CD14-positive monocyte (primary cell): ENCODE measurements at regions not wholly inside any gene's neighbourhood (a gene's known extent, or its start where the extent isn't known, plus 50 kb on each side); places are given as distances from the start of the nearest gene placed in this dataset.

Experiments used
- DNase-seq, 3 donors: peaks; one replicate each; pipeline ENCODE4 v3.0.0-alpha.2; 2011 to 2022
- H2AFZ ChIP-seq: 2 replicates; pipeline ENCODE4 v1.6.0; 2012; ENCODE audit warnings: mild to moderate bottlenecking, low read depth, low read length, inconsistent platforms; ENCODE audit not compliant: insufficient read depth, poor library complexity, severe bottlenecking
- H3K27ac ChIP-seq, 2 donors: 1 replicate in 1 of 2; 2 replicates in 1 of 2; pipeline ENCODE4 v1.5.1; 2012 to 2013; ENCODE audit warnings: low read length in 2 of 2, control low read depth in 1 of 2, inconsistent platforms in 1 of 2, low read depth in 1 of 2, mild to moderate bottlenecking in 1 of 2
- H3K27me3 ChIP-seq, 2 donors: one replicate each; pipeline versions ENCODE4 v1.6.0 to v1.6.1; 2011 to 2013; ENCODE audit warnings: low read length in 2 of 2; ENCODE audit not compliant: control insufficient read depth in 2 of 2, insufficient read depth in 2 of 2
- H3K36me3 ChIP-seq, 2 donors: replicated peaks in 1 of 2; 1 replicate in 1 of 2; 2 replicates in 1 of 2; pipeline versions ENCODE4 v1.5.1 to v1.6.1; 2012 to 2013; ENCODE audit warnings: low read length in 2 of 2, control low read depth in 1 of 2, inconsistent platforms in 1 of 2, mild to moderate bottlenecking in 1 of 2; ENCODE audit not compliant: insufficient read depth in 2 of 2, control insufficient read depth in 1 of 2
- H3K4me1 ChIP-seq, 2 donors: 1 replicate in 1 of 2; 2 replicates in 1 of 2; pipeline versions ENCODE4 v1.5.1 to v1.6.1; 2012 to 2013; ENCODE audit warnings: low read length in 2 of 2, control low read depth in 1 of 2, inconsistent platforms in 1 of 2, mild to moderate bottlenecking in 1 of 2, moderate library complexity in 1 of 2; ENCODE audit not compliant: insufficient read depth in 2 of 2, control insufficient read depth in 1 of 2
- H3K4me2 ChIP-seq: replicated peaks from 2 replicates; pipeline ENCODE3; 2012; ENCODE audit warnings: low read length, moderate library complexity, mild to moderate bottlenecking; ENCODE audit not compliant: poor library complexity, severe bottlenecking; ENCODE audit errors: extremely low read depth
- H3K4me3 ChIP-seq, 3 experiments: fragments of 200-600 bp in 1 of 3; sonication (generic) in 1 of 3; replicated peaks in 1 of 3; 1 replicate in 2 of 3; 2 replicates in 1 of 3; pipeline ENCODE4 v1.5.1; 2011 to 2013; ENCODE audit warnings: low read length in 3 of 3, mild to moderate bottlenecking in 3 of 3, control low read depth in 2 of 3, low read depth in 2 of 3, inconsistent platforms in 1 of 3, moderate library complexity in 1 of 3
- H3K79me2 ChIP-seq: 2 replicates; pipeline ENCODE4 v1.6.0; 2012; ENCODE audit warnings: mild to moderate bottlenecking, control low read depth, inconsistent platforms, low read length, moderate library complexity; ENCODE audit not compliant: insufficient read depth
- H3K9ac ChIP-seq: 2 replicates; pipeline ENCODE4 v1.6.0; 2017; ENCODE audit warnings: low read length, mild to moderate bottlenecking; ENCODE audit not compliant: insufficient read depth, poor library complexity, severe bottlenecking
- H3K9me3 ChIP-seq, 2 donors: replicated peaks in 1 of 2; 1 replicate in 1 of 2; 2 replicates in 1 of 2; pipeline versions ENCODE4 v1.5.1 to v1.6.1; 2012 to 2013; ENCODE audit warnings: low read length in 2 of 2, control low read depth in 1 of 2; ENCODE audit not compliant: control insufficient read depth in 1 of 2, insufficient read depth in 1 of 2
- H4K20me1 ChIP-seq: 2 replicates; pipeline ENCODE4 v1.6.0; 2012; ENCODE audit warnings: mild to moderate bottlenecking, low read length, control low read depth, moderate library complexity; ENCODE audit not compliant: insufficient read depth
- H3K27ac Mint-ChIP-seq, 7 donors: one replicate each; pipeline ENCODE4 v1.8.0; 2020; ENCODE audit warnings: mild to moderate bottlenecking in 7 of 7, mixed read lengths in 7 of 7, moderate library complexity in 6 of 7, inconsistent platforms in 2 of 7
- H3K27me3 Mint-ChIP-seq, 3 donors: one replicate each; pipeline ENCODE4 v1.8.0; 2021 to 2022; ENCODE audit warnings: low read depth in 3 of 3, mild to moderate bottlenecking in 3 of 3, mixed read lengths in 3 of 3, moderate library complexity in 3 of 3, inconsistent platforms in 1 of 3
- H3K36me3 Mint-ChIP-seq, 2 donors: one replicate each; pipeline ENCODE4 v1.8.0; 2020; ENCODE audit warnings: mixed read lengths in 2 of 2, inconsistent platforms in 1 of 2, mild to moderate bottlenecking in 1 of 2
- H3K4me1 Mint-ChIP-seq: one replicate; pipeline ENCODE4 v1.8.0; 2020; ENCODE audit warnings: mild to moderate bottlenecking, mixed read lengths
- H3K4me3 Mint-ChIP-seq, 2 donors: one replicate each; pipeline ENCODE4 v1.8.0; 2020; ENCODE audit warnings: mild to moderate bottlenecking in 2 of 2, mixed read lengths in 2 of 2, moderate library complexity in 1 of 2
- H3K9me3 Mint-ChIP-seq, 7 donors: one replicate each; pipeline ENCODE4 v1.8.0; 2020 to 2022; ENCODE audit warnings: mixed read lengths in 7 of 7, mild to moderate bottlenecking in 6 of 7, moderate library complexity in 6 of 7, inconsistent platforms in 2 of 7
- WGBS: methylation state at CpG from one replicate; pipeline ENCODE4 v1.1.5; 2013; ENCODE audit warnings: missing lambda C conversion rate; ENCODE audit not compliant: insufficient coverage; 5-methylcytosine and 5-hydroxymethylcytosine counted together
- intact Hi-C, 2 donors: fragments of 100-400 bp; cut with micrococcal nuclease; formaldehyde crosslinking; loops; one replicate each; pipeline versions ENCODE4 v1.15.0 to v1.15.1; 2023
- TF ChIP-seq, protein P1 (sequence below): fragments of 200-600 bp; IDR thresholded peaks from one replicate; pipeline ENCODE4 v1.8.0; 2022; ENCODE audit warnings: antibody characterized with exemption, mild to moderate bottlenecking

DNA sequence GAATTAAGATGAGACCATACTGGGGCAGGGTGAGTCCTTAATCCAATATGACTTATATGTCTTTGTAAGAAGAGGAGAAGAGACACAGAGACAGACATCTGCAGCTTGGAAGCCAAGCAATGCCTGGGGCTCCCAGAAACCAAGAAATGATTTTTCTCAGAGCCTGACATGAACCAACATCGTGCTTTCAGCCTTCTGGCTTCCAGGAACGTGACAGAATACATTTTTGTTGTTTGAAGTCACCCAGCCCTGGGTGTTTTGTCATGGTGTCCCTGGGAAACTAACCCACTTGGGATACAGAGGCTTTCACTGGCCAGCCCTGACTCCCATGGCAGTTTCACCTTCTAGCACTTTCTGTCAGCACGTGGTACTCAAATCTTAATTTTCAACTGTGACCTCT, 95.3 kb upstream of the SLC10A2 start:
- Histone ChIP-seq H4K20me1 (no peaks in the 10 kb centered on the region), H2AFZ (no peak overlapping the region), H3K4me3 (no peak overlapping the region), H3K9me3 (peaks cover 3 to 5% of the 10 kb centered on the region in 2 donors), H3K4me1 (no peaks in the 10 kb centered on the region), H3K4me2 (no peak overlapping the region), H3K9ac (no peak overlapping the region), H3K36me3 (no peaks in the 10 kb centered on the region), H3K79me2 (no peaks in the 10 kb centered on the region), H3K27me3 (no peaks in the 10 kb centered on the region), H3K27ac (no peak overlapping the region)
- no peak for DNase-seq
- TF ChIP-seq, protein P1, sequence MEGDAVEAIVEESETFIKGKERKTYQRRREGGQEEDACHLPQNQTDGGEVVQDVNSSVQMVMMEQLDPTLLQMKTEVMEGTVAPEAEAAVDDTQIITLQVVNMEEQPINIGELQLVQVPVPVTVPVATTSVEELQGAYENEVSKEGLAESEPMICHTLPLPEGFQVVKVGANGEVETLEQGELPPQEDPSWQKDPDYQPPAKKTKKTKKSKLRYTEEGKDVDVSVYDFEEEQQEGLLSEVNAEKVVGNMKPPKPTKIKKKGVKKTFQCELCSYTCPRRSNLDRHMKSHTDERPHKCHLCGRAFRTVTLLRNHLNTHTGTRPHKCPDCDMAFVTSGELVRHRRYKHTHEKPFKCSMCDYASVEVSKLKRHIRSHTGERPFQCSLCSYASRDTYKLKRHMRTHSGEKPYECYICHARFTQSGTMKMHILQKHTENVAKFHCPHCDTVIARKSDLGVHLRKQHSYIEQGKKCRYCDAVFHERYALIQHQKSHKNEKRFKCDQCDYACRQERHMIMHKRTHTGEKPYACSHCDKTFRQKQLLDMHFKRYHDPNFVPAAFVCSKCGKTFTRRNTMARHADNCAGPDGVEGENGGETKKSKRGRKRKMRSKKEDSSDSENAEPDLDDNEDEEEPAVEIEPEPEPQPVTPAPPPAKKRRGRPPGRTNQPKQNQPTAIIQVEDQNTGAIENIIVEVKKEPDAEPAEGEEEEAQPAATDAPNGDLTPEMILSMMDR: no peak
- peaks cover 0 to 12% (median 4%) of the 10 kb centered on the region in 7 donors for H3K9me3 Mint-ChIP-seq
- no peaks in the 10 kb centered on the region for H3K36me3 Mint-ChIP-seq
- intact Hi-C loops: no loop called here
- 67% methylated on average over 3 of the region's 3 CpGs for WGBS
- no peaks in the 10 kb centered on the region for H3K4me1 Mint-ChIP-seq
- H3K27ac Mint-ChIP-seq: no peak overlapping the region
- no peaks in the 10 kb centered on the region for H3K27me3 Mint-ChIP-seq
- no peak overlapping the region for H3K4me3 Mint-ChIP-seq

GRCh38 chr13:103157434-103158145, 91.4 kb upstream of the SLC10A2 start:
- Mint-ChIP-seq H3K4me1 (no peaks in the 10 kb centered on the region), H3K36me3 (no peaks in the 10 kb centered on the region), H3K9me3 (peaks cover 0 to 2% (median 0%) of the 10 kb centered on the region in 7 donors), H3K4me3 (no peak overlapping the region), H3K27me3 (no peaks in the 10 kb centered on the region), H3K27ac (no peak overlapping the region)
- Histone ChIP-seq H3K79me2 (no peaks in the 10 kb centered on the region), H4K20me1 (no peaks in the 10 kb centered on the region), H2AFZ (no peak overlapping the region), H3K9ac (no peak overlapping the region), H3K27ac (no peak overlapping the region), H3K4me1 (no peaks in the 10 kb centered on the region), H3K36me3 (no peaks in the 10 kb centered on the region), H3K27me3 (no peaks in the 10 kb centered on the region), H3K4me2 (no peak overlapping the region), H3K4me3 (no peak overlapping the region), H3K9me3 (no peaks in the 10 kb centered on the region)
- DNase-seq: no peak
- TF ChIP-seq, protein P1: no peak
- WGBS: no CpG with 5 or more reads among the region's 2 CpGs
- intact Hi-C loops: no loop called here
